Activated T-helper 1 cell treated with anti-CD3 and anti-CD28 coated beads, Interleukin-12 subunit alpha, Interleukin-12 subunit beta, Interleukin-2, Interleukin-4 antibody, amounts not matched to agents 30 ng/mL and 10 ng/mL and 1 ng/mL, durations not matched to agents 14 hours and 24 hours and 36 hours (primary cell): ENCODE measurements at regions not wholly inside any gene's neighbourhood (a gene's known extent, or its start where the extent isn't known, plus 50 kb on each side); places are given as distances from the start of the nearest gene placed in this dataset.

ENCODE experiments used
- DNase-seq: peaks from one replicate; pipeline ENCODE4 v3.0.0; 2021; ENCODE audit warnings: low spot score
- H3K27ac Mint-ChIP-seq: one replicate; pipeline ENCODE4 v1.8.0; 2021; ENCODE audit warnings: mild to moderate bottlenecking, mixed read lengths
- H3K27me3 Mint-ChIP-seq: one replicate; pipeline ENCODE4 v1.8.0; 2022; ENCODE audit warnings: mild to moderate bottlenecking, moderate library complexity, mixed read lengths; ENCODE audit not compliant: insufficient read depth
- H3K36me3 Mint-ChIP-seq: one replicate; pipeline ENCODE4 v1.8.0; 2021; ENCODE audit warnings: low read depth, mixed read lengths
- H3K4me1 Mint-ChIP-seq: one replicate; pipeline ENCODE4 v1.8.0; 2021; ENCODE audit warnings: low read depth, mixed read lengths
- H3K4me3 Mint-ChIP-seq: one replicate; pipeline ENCODE4 v1.8.0; 2021; ENCODE audit warnings: mild to moderate bottlenecking, moderate library complexity, mixed read lengths
- H3K9me3 Mint-ChIP-seq: one replicate; pipeline ENCODE4 v1.8.0; 2021; ENCODE audit warnings: mixed read lengths
- intact Hi-C: fragments of 100-400 bp; cut with micrococcal nuclease; formaldehyde crosslinking; loops from one replicate; pipeline ENCODE4 v1.15.1; 2024

DNA sequence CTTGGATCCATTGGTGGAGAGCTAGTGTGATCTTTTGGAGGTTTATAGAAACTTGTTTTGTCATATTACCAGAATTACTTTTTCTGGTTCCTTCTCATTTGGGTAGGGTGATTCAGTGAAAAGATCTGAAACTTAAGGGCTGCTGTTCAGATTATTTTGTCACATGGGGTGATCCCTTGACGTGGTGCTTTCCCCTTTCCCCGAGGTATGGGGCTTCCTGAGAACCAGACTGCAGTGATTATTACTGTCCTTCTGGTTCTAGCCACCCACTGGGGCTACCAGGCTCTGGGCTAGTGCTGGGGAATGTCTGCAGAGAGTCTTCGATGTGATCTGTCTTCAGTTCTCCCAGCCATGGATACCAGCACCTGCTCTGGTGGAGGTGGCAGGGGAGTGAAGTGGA is 1030.0 kb downstream of the GRM8 start:
- no peaks in the 10 kb centered on the region for H3K4me1 Mint-ChIP-seq
- peaks cover 7% of the 10 kb centered on the region for H3K9me3 Mint-ChIP-seq
- no peak for DNase-seq
- no peaks in the 10 kb centered on the region for H3K27me3 Mint-ChIP-seq
- no peaks in the 10 kb centered on the region for H3K36me3 Mint-ChIP-seq
- no peak overlapping the region for H3K27ac Mint-ChIP-seq
- H3K4me3 Mint-ChIP-seq, result no peak overlapping the region
- intact Hi-C loops, result no loop called here

DNA sequence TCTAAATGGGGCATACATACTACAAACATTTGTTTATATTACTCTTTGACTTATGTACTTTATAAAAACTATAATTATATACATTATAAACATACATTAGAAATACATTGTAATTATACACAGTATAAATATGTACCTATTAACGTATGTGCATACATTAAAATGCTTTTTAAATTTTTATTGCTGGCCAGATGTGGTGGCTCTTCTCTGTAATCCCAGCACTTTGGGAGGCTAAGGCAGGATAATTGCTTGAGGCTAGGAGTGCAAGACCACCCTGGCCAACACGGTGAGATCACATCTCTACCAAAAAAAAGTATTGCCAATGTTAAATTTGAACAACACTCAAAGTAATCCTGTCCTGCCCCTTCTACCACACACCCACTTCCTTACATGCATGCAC is 1037.0 kb downstream of the GRM8 start:
- H3K27me3 Mint-ChIP-seq, result no peaks in the 10 kb centered on the region
- no peaks in the 10 kb centered on the region for H3K36me3 Mint-ChIP-seq
- H3K4me3 Mint-ChIP-seq, result no peak overlapping the region
- H3K9me3 Mint-ChIP-seq, result peaks cover 3% of the 10 kb centered on the region
- H3K27ac Mint-ChIP-seq, result no peak overlapping the region
- no peak for DNase-seq
- intact Hi-C loops, result no loop called here
- H3K4me1 Mint-ChIP-seq, result no peaks in the 10 kb centered on the region

DNA sequence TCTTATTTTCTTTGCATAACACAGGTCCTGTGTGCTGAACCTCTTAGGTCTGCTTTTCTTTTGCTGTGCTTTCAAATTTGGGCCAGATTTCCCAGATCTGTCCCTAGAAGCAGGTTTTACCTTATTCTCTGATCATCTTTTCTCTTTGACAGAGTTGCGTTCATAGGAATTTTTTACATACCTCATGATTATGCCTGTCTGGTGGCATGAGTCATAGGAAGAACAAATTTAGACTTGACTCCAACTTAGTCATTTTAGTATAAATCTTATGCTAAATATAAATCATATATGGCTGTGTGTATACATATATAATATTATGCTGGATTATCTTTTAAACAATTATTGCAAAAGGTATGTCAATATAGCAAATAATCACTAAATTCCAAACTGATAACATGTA is 1038.9 kb downstream of the GRM8 start:
- H3K9me3 Mint-ChIP-seq, result no peaks in the 10 kb centered on the region
- H3K27me3 Mint-ChIP-seq, result no peaks in the 10 kb centered on the region
- DNase-seq, result no peak
- H3K27ac Mint-ChIP-seq, result no peak overlapping the region
- intact Hi-C loops, result no loop called here
- no peaks in the 10 kb centered on the region for H3K36me3 Mint-ChIP-seq
- no peaks in the 10 kb centered on the region for H3K4me1 Mint-ChIP-seq
- no peak overlapping the region for H3K4me3 Mint-ChIP-seq

DNA sequence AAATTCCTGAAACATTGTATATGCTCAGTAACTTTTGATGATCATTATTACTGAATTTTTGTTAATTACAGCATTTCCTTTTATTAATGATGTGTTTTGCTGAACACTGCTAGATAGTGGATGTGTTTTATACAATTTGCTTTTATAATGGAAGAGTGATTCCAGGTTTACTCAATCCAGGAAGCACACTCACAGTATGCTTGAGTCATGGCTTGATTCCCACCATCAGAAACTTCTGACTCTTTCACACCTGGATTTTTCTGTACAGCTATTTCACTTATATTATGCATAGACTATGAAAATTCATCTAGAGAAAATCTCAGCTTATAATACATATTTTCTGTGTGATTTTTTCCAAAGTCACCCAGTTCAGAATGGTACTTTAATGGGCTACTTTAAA is 1040.9 kb downstream of the GRM8 start:
- H3K27me3 Mint-ChIP-seq, result no peaks in the 10 kb centered on the region
- intact Hi-C loops, result no loop called here
- H3K27ac Mint-ChIP-seq, result no peak overlapping the region
- H3K4me3 Mint-ChIP-seq, result no peak overlapping the region
- no peaks in the 10 kb centered on the region for H3K9me3 Mint-ChIP-seq
- no peaks in the 10 kb centered on the region for H3K36me3 Mint-ChIP-seq
- no peak for DNase-seq
- H3K4me1 Mint-ChIP-seq, result no peaks in the 10 kb centered on the region

DNA sequence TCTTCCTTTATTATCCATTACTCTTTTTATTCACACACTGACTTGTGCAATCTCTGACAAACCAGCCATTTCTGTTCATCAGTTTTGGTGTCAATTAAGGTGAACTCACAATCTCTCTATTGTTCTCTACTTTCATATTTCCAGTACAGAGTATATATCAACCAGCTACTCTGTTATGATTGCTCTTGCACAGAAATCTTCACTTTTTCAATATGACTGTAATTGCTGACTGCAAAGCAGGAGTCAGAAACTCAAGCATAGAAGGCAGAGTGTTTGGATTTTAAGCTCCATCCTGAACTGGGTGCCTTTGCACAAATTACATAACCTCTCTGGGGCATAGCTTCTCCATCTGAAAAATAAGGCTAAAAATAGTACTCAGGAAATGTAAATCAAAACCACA is 1042.0 kb downstream of the GRM8 start:
- Mint-ChIP-seq H3K4me1 (no peaks in the 10 kb centered on the region), H3K9me3 (no peaks in the 10 kb centered on the region)
- DNase-seq, result no peak

DNA sequence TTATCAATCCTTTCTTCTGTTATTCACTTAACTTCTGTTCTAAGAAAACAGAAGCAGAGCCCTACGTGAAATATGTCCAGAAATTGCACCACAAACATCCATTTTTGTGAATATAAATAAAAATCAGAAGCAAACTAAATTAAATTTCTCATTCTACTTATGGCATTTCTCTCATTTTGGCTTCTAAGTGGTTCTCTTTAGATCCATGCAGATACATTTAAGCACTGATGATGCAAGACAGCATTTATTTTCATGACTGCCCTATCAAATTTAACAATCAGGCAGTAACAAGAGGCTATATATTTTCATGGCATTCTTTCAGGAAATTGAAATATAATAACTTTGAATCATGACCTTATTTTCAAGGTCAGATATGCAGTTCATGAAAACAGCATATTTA is 1049.6 kb downstream of the GRM8 start:
- no peaks in the 10 kb centered on the region for H3K9me3 Mint-ChIP-seq
- intact Hi-C loops, result no loop called here
- H3K27ac Mint-ChIP-seq, result no peak overlapping the region
- H3K36me3 Mint-ChIP-seq, result no peaks in the 10 kb centered on the region
- H3K27me3 Mint-ChIP-seq, result no peaks in the 10 kb centered on the region
- no peak for DNase-seq
- no peak overlapping the region for H3K4me3 Mint-ChIP-seq
- H3K4me1 Mint-ChIP-seq, result no peaks in the 10 kb centered on the region

More for the DNA sequence above, 1042.0 kb downstream of the GRM8 start:
- no peaks in the 10 kb centered on the region for H3K27me3 Mint-ChIP-seq
- no peak overlapping the region for H3K27ac Mint-ChIP-seq
- no peak overlapping the region for H3K4me3 Mint-ChIP-seq
- no peaks in the 10 kb centered on the region for H3K36me3 Mint-ChIP-seq
- intact Hi-C loops, result no loop called here

DNA sequence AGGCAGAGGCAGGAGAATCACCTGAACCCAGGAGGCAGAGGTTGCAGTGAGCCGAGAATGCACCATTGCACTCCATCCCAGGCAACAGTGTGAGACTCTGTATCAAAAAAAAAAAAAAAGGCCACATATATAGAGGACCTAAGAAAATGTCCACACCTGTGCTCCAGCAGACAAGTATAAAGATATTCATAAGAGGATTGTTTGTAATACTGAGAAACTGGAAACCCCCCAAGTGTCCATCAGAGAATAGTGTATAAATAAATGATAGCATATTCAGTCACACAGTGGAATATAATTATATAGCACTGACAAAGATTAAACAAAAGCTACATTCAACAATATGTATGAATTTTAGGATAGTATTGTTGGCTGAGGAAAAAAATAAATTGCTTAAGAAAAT is 1050.6 kb downstream of the GRM8 start:
- no peaks in the 10 kb centered on the region for H3K36me3 Mint-ChIP-seq
- H3K27me3 Mint-ChIP-seq, result no peaks in the 10 kb centered on the region
- intact Hi-C loops, result no loop called here
- H3K4me1 Mint-ChIP-seq, result no peaks in the 10 kb centered on the region
- no peak for DNase-seq
- H3K27ac Mint-ChIP-seq, result no peak overlapping the region
- H3K9me3 Mint-ChIP-seq, result no peaks in the 10 kb centered on the region
- no peak overlapping the region for H3K4me3 Mint-ChIP-seq

DNA sequence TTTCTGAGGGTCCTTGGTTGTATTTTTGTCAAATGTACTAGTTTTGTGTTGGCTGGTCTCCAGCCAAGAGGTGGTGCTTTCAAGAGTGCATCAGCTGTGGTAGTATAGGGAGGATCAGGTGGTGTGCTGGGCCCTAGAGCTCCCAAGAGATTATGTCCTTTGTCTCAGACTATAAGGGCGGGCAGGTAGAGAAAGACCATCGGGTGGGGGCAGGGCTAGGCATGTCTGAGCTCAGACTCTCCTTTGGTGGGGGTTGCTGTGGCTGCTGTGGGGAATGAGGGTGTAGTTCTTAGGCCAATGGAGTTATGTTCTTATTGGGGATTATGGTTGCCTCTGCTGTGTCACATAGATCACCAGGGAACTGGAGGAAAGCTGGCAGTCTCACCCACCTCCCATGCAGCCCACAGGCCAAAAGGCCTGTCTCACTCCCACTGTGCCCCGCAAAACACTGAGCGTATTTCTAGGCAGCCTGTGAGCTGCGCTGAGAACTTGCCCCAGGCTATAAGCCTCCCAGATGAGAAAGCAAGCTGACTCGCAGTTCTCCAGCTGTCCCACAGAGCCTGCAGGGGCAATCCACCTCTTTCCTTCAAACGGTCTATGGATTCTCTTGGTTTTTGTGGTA is 1066.7 kb downstream of the GRM8 start:
- no peak for DNase-seq
- intact Hi-C loops, result no loop called here
- H3K4me3 Mint-ChIP-seq, result no peak overlapping the region
- H3K4me1 Mint-ChIP-seq, result no peaks in the 10 kb centered on the region
- H3K27me3 Mint-ChIP-seq, result no peaks in the 10 kb centered on the region
- no peaks in the 10 kb centered on the region for H3K36me3 Mint-ChIP-seq
- H3K9me3 Mint-ChIP-seq, result peaks cover 15% of the 10 kb centered on the region
- no peak overlapping the region for H3K27ac Mint-ChIP-seq

DNA sequence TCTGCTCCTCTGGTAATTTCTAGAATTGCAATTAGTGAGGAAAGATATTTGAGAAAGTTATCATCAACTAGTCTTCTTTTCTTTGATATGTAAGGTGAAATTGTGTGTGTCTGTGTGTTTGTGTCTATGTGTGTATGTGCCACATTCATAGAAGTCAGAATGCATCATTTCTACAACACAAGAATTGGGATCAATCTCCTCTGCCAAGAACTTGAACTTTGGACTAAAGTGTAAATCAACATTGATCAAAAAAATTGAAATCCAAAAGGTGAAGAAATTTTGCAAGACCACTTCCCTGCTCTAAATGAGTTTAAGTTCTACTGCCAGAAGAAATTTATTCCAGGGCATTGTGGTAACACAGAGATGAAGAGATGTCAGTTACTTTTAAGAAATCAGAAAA is 1072.8 kb downstream of the GRM8 start:
- intact Hi-C loops, result no loop called here
- H3K4me1 Mint-ChIP-seq, result no peaks in the 10 kb centered on the region
- H3K27me3 Mint-ChIP-seq, result no peaks in the 10 kb centered on the region
- no peak overlapping the region for H3K27ac Mint-ChIP-seq
- H3K4me3 Mint-ChIP-seq, result no peak overlapping the region
- no peak for DNase-seq
- no peaks in the 10 kb centered on the region for H3K36me3 Mint-ChIP-seq
- peaks cover 15% of the 10 kb centered on the region for H3K9me3 Mint-ChIP-seq

DNA sequence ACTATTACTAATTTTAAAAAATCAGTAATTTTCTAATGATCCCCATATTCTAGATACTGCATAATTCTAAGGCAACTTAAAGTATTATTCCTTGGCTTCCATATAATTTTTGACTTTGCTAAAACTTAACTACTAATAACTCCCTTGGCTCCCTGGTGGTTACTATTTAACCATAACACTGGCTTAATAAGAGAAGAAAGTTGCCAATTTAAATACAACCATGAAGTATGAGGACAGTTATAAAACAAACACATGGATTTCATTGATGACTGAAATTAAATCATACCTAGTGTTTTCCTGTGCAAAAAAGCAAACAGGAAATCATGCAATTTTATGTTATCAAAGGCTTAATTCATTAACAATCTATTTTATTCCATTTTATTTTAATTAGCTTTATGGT is 1073.9 kb downstream of the GRM8 start:
- Mint-ChIP-seq H3K27ac (no peak overlapping the region), H3K4me1 (no peaks in the 10 kb centered on the region), H3K9me3 (peaks cover 7% of the 10 kb centered on the region), H3K4me3 (no peak overlapping the region), H3K27me3 (no peaks in the 10 kb centered on the region), H3K36me3 (no peaks in the 10 kb centered on the region)
- intact Hi-C loops, result no loop called here
- DNase-seq, result no peak

DNA sequence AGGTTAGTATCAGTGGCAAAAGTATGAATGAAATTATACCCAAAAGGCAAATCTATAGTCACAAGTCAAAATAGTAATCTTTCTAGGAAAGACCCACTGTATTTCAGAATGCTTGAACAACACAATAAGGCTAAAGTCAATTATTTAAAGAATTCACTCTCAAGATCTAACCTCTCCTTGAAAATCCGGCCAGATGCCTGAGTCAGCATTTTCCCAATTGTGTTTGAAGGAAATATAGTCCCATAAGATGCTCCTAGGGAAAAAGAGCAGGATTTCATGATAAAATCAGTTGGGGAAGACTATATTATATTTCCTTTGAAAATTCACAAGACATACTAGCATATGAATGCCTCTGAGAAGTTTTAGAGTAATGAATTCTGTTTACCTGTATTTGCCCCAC is 1075.0 kb downstream of the GRM8 start:
- Mint-ChIP-seq H3K27me3 (no peaks in the 10 kb centered on the region), H3K9me3 (peaks cover 4% of the 10 kb centered on the region), H3K4me1 (no peaks in the 10 kb centered on the region), H3K27ac (no peak overlapping the region), H3K4me3 (no peak overlapping the region), H3K36me3 (no peaks in the 10 kb centered on the region)
- DNase-seq, result no peak
- intact Hi-C loops, result no loop called here

DNA sequence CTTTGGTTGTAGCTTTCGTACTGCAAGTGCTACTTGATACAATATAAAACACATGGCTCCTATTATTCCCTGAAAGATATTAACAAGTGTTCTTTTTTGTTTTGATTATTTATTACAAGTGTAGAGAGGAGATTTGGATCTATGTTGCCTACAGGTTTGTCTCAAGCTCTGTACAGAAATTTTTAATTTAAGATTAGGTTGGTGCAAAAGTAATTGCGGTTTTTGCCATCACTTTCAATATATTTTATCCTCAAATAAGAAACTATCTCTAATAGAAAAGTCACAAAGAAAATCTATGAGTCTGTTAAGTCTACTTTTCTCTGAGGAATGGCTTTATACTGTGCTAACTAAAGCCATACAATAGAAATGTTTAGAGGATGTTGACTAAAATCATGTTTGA is 1086.1 kb downstream of the GRM8 start:
- no peaks in the 10 kb centered on the region for H3K36me3 Mint-ChIP-seq
- no peak overlapping the region for H3K4me3 Mint-ChIP-seq
- no peaks in the 10 kb centered on the region for H3K9me3 Mint-ChIP-seq
- intact Hi-C loops, result no loop called here
- no peaks in the 10 kb centered on the region for H3K27me3 Mint-ChIP-seq
- H3K4me1 Mint-ChIP-seq, result no peaks in the 10 kb centered on the region
- no peak for DNase-seq
- no peak overlapping the region for H3K27ac Mint-ChIP-seq

DNA sequence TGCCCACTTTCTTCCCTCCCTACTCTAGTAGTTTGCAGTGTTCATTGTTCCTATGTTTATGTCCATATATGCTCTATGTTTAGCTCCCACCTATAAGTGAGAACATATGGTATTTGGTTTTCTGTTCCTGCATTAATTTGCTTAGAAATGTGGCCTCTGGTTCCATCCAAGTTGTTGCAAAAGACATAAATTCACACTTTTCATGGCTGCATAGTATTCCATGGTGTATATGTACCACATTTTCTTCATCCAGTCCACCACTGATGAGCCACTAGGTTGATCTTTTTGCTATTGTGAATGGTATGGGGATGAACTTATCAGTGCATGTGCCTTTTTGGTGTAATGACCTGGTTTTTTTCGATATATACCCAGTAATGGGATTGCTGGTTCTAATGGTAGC is 1089.1 kb downstream of the GRM8 start:
- DNase-seq, result no peak
- intact Hi-C loops, result no loop called here
- Mint-ChIP-seq H3K9me3 (no peaks in the 10 kb centered on the region), H3K27ac (no peak overlapping the region), H3K4me1 (no peaks in the 10 kb centered on the region), H3K4me3 (no peak overlapping the region), H3K27me3 (no peaks in the 10 kb centered on the region), H3K36me3 (no peaks in the 10 kb centered on the region)

DNA sequence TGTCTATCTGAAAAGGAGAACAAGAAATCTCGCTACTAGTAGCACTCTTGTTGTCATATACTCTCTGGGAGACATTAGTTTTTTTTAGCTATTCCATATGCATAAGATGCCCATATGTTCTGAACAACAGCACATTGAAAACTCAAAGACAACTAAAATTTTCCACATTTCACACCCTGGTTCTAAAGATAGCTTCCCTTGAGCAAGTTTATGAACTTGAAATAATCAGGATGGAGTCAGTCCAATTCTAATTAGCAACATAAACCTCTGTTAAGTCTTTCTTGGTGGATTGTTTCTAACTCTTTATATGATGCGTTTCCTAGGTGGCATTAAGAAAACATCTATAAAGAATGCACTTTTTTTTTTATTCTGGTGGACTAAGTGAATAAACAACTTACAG is 1095.3 kb downstream of the GRM8 start:
- H3K9me3 Mint-ChIP-seq, result no peaks in the 10 kb centered on the region
- H3K4me1 Mint-ChIP-seq, result no peaks in the 10 kb centered on the region
- H3K4me3 Mint-ChIP-seq, result no peak overlapping the region
- no peaks in the 10 kb centered on the region for H3K36me3 Mint-ChIP-seq
- H3K27ac Mint-ChIP-seq, result no peak overlapping the region
- intact Hi-C loops, result no loop called here
- peaks cover 1% of the 10 kb centered on the region for H3K27me3 Mint-ChIP-seq
- DNase-seq, result no peak
